Dermis blood vessel endothelial cell (primary cell): ENCODE measurements at regions not wholly inside any gene's neighbourhood (a gene's known extent, or its start where the extent isn't known, plus 50 kb on each side); places are given as distances from the start of the nearest gene placed in this dataset.

Source experiments
- DNase-seq: peaks from one replicate; pipeline ENCODE4 v3.0.0; 2010

GRCh38 chr3:13224967-13225366 lies 151.7 kb upstream of the IQSEC1 start:
- DNase-seq, result no peak

- DNase-seq, result peak; percentile 33
Measured at GRCh38 chr3:13223574-13224237, 150.5 kb upstream of the IQSEC1 start.

- DNase-seq, result no peak
Measured at GRCh38 chr3:13222891-13223573, 149.8 kb upstream of the IQSEC1 start.

GRCh38 chr3:13222131-13222530 lies 148.9 kb upstream of the IQSEC1 start:
- no peak for DNase-seq

- no peak for DNase-seq
Measured at GRCh38 chr3:13221491-13222061, 148.3 kb upstream of the IQSEC1 start.

- DNase-seq, result no peak
Measured at GRCh38 chr3:13220991-13221390, 147.8 kb upstream of the IQSEC1 start.

GRCh38 chr3:13219902-13220296 lies 146.7 kb upstream of the IQSEC1 start:
- no peak for DNase-seq

GRCh38 chr3:13219077-13219901 lies 146.1 kb upstream of the IQSEC1 start:
- no peak for DNase-seq

GRCh38 chr3:13218541-13218908 lies 145.3 kb upstream of the IQSEC1 start:
- DNase-seq, result no peak

GRCh38 chr3:13217736-13218540 lies 144.7 kb upstream of the IQSEC1 start:
- DNase-seq, result no peak

- no peak for DNase-seq
Measured at GRCh38 chr3:13217253-13217652, 144.0 kb upstream of the IQSEC1 start.

GRCh38 chr3:13215940-13216546 lies 142.8 kb upstream of the IQSEC1 start:
- DNase-seq, result no peak

GRCh38 chr3:13214847-13215472 lies 141.7 kb upstream of the IQSEC1 start:
- DNase-seq, result no peak

GRCh38 chr3:13213911-13214846 lies 140.9 kb upstream of the IQSEC1 start:
- DNase-seq, result no peak

- DNase-seq, result no peak
Measured at GRCh38 chr3:13213490-13213889, 140.3 kb upstream of the IQSEC1 start.

- no peak for DNase-seq
Measured at GRCh38 chr3:13211605-13212210, 138.5 kb upstream of the IQSEC1 start.

GRCh38 chr3:13210221-13210975 lies 137.2 kb upstream of the IQSEC1 start:
- no peak for DNase-seq

GRCh38 chr3:13209634-13209997 lies 136.4 kb upstream of the IQSEC1 start:
- no peak for DNase-seq
